IMR-90 (cell line): ENCODE measurements at regions not wholly inside any gene's neighbourhood (a gene's known extent, or its start where the extent isn't known, plus 50 kb on each side); places are given as distances from the start of the nearest gene placed in this dataset.

ENCODE experiments used
- BHLHE40 ChIP-seq: fragments of 150-350 bp; IDR thresholded peaks from 2 replicates; pipeline ENCODE4 v1.6.1; 2016; ENCODE audit warnings: mild to moderate bottlenecking, low read depth, low read length
- CEBPB ChIP-seq: IDR thresholded peaks from 2 replicates; pipeline ENCODE4 v1.6.1; 2012; ENCODE audit warnings: low read depth, low read length, improper control_type of control experiment
- FOS ChIP-seq: fragments of 150-350 bp; IDR thresholded peaks from 2 replicates; pipeline ENCODE4 v1.6.1; 2016; ENCODE audit warnings: low read depth, low read length
- MAZ ChIP-seq: IDR thresholded peaks from 2 replicates; pipeline ENCODE4 v1.6.1; 2012; ENCODE audit warnings: low read depth, mild to moderate bottlenecking, low read length, improper control_type of control experiment, moderate library complexity, borderline replicate concordance
- MXI1 ChIP-seq: IDR thresholded peaks from 2 replicates; pipeline ENCODE4 v1.6.1; 2012; ENCODE audit warnings: low read depth, mild to moderate bottlenecking, low read length, moderate library complexity, borderline replicate concordance
- POLR2A ChIP-seq: IDR thresholded peaks from 2 replicates; pipeline ENCODE4 v1.6.1; 2012; ENCODE audit warnings: mild to moderate bottlenecking, low read depth, low read length
- RAD21 ChIP-seq: IDR thresholded peaks from 2 replicates; pipeline ENCODE4 v1.6.1; 2012; ENCODE audit warnings: low read length, improper control_type of control experiment
- RFX5 ChIP-seq: IDR thresholded peaks from 2 replicates; pipeline ENCODE4 v1.8.0; 2012; ENCODE audit warnings: low read depth, mild to moderate bottlenecking, low read length, moderate library complexity
- SMC3 ChIP-seq: fragments of 150-350 bp; IDR thresholded peaks from 2 replicates; pipeline ENCODE4 v1.6.1; 2016; ENCODE audit warnings: low read depth, mild to moderate bottlenecking, antibody characterized with exemption, low read length, moderate library complexity
- TF ChIP-seq, protein P1 (sequence below): conservative IDR thresholded peaks from 2 replicates; pipeline ENCODE4 v1.5.1; 2012; ENCODE audit warnings: mild to moderate bottlenecking, low read depth, low read length, improper control_type of control experiment
- TF ChIP-seq, protein P2 (sequence below): fragments of 150-350 bp; IDR thresholded peaks from 2 replicates; pipeline ENCODE4 v1.6.1; 2017; ENCODE audit warnings: mild to moderate bottlenecking, antibody characterized with exemption, low read length, low read depth

DNA sequence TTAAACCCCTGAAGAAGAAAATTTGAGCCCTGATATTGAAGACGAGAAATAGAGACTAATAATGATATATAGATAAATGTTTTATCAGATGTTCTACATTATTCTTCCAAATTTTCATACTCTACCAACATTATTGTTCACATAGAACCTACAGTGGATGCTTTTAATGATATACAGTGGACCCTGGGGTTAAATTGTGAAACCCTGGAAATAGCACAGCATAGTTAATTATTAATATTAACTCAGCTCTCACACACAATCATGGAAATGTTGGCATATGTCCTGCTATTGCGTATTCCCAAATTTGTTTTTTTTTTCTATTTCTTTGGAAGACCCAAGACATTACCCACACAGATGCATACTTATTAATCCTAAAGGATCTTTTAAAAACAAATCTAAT is 579.9 kb downstream of the CCDC85A start:
- no peak for TF ChIP-seq BHLHE40
- TF ChIP-seq MAZ = no peak
- TF ChIP-seq RAD21 = no peak
- no peak for TF ChIP-seq POLR2A
- TF ChIP-seq, protein P1, sequence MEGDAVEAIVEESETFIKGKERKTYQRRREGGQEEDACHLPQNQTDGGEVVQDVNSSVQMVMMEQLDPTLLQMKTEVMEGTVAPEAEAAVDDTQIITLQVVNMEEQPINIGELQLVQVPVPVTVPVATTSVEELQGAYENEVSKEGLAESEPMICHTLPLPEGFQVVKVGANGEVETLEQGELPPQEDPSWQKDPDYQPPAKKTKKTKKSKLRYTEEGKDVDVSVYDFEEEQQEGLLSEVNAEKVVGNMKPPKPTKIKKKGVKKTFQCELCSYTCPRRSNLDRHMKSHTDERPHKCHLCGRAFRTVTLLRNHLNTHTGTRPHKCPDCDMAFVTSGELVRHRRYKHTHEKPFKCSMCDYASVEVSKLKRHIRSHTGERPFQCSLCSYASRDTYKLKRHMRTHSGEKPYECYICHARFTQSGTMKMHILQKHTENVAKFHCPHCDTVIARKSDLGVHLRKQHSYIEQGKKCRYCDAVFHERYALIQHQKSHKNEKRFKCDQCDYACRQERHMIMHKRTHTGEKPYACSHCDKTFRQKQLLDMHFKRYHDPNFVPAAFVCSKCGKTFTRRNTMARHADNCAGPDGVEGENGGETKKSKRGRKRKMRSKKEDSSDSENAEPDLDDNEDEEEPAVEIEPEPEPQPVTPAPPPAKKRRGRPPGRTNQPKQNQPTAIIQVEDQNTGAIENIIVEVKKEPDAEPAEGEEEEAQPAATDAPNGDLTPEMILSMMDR = no peak
- no peak for TF ChIP-seq RFX5
- no peak for TF ChIP-seq CEBPB
- TF ChIP-seq, protein P2, sequence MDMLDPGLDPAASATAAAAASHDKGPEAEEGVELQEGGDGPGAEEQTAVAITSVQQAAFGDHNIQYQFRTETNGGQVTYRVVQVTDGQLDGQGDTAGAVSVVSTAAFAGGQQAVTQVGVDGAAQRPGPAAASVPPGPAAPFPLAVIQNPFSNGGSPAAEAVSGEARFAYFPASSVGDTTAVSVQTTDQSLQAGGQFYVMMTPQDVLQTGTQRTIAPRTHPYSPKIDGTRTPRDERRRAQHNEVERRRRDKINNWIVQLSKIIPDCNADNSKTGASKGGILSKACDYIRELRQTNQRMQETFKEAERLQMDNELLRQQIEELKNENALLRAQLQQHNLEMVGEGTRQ = no peak
- no peak for TF ChIP-seq FOS
- no peak for TF ChIP-seq MXI1
- TF ChIP-seq SMC3 = no peak
